ENCODE measurements at regions not wholly inside any gene's neighbourhood (a gene's known extent, or its start where the extent isn't known, plus 50 kb on each side); places are given as distances from the start of the nearest gene placed in this dataset.

GRCh38 chr5:174877987-174878386 is 153.6 kb downstream of the MSX2 start:
- no peak for TF ChIP-seq FOXJ3 (CRISPR knock-in tag; IDR thresholded peaks at IDR 0.05)
- no peak for TF ChIP-seq RFX5 (IDR thresholded peaks at IDR 0.05; ENCODE audit: low read length)
- TF ChIP-seq RXRA (IDR thresholded peaks at IDR 0.05; ENCODE audit: borderline replicate concordance, low read depth) = no peak
- no peak for TF ChIP-seq YY1 (IDR thresholded peaks at IDR 0.05; ENCODE audit: low read depth)
- TF ChIP-seq NFIC (IDR thresholded peaks at IDR 0.05; ENCODE audit: borderline replicate concordance) = no peak
- TF ChIP-seq, protein P1, sequence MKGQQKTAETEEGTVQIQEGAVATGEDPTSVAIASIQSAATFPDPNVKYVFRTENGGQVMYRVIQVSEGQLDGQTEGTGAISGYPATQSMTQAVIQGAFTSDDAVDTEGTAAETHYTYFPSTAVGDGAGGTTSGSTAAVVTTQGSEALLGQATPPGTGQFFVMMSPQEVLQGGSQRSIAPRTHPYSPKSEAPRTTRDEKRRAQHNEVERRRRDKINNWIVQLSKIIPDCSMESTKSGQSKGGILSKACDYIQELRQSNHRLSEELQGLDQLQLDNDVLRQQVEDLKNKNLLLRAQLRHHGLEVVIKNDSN (IDR thresholded peaks at IDR 0.05; ENCODE audit: borderline replicate concordance, low read depth) = no peak
- Histone ChIP-seq H3K27me3 (ENCODE audit: insufficient read depth) (no peaks in the 10 kb centered on the region), H3K27ac (ENCODE audit: low read depth in 2 of 2, low read length in 1 of 2) (no peak overlapping the region), H3K9ac (no peak overlapping the region), H3K4me2 (no peak overlapping the region), H3K9me2 (no peaks in the 10 kb centered on the region), H3K9me3 (0 out of 2 replicates have a peak, but pooled peaks cover 3% of the 10 kb centered on the region), H3F3A (replicated peaks; ENCODE audit: insufficient read depth) (no peaks in the 10 kb centered on the region), H3K36me3 (replicated peaks in 1 of 2; ENCODE audit: control insufficient read depth in 1 of 2, insufficient read depth in 2 of 2, low read length in 1 of 2) (no peaks in the 10 kb centered on the region), H3K4me3 (ENCODE audit: low read depth in 2 of 2, low read length in 1 of 2) (no peak overlapping the region), H4K20me1 (ENCODE audit: insufficient read depth) (no peaks in the 10 kb centered on the region), H2AFZ (ENCODE audit: low read depth) (no peak overlapping the region), H3K4me1 (ENCODE audit: control insufficient read depth in 1 of 2, insufficient read depth in 2 of 2, low read depth in 1 of 2, low read length in 1 of 2) (no peaks in the 10 kb centered on the region), H3K79me2 (ENCODE audit: insufficient read depth) (no peaks in the 10 kb centered on the region)
- 45% methylated on average over 1 of the region's 1 CpG for WGBS (ENCODE audit: low lambda C conversion rate)
- DNase-seq = no peak
- CTCF ChIA-PET = interaction anchor here (0.9 kb wide), 1 partner anchor 17 kb away, joined by 3 read pairs; no protein-coding TSS in a partner anchor
- POLR2A ChIA-PET = no interaction called here

DNA sequence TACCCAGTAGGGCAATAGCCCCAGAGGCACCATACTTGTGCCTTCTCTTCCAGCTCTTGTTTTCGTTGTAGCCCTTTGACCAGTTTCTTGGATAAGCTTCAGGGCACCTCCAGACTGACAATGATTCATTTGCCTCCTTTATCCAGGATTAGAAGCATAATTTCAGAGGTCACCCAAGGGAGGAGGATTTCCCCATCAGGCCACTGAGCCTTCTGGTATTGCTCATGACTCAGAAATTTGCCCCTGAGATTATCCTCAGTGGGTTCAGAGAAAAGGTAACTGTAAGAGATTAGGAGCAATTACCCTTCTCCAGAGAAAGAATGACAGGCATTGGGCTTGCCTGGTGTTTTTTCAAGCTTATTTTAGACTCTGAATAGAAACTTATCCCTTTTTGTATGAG is 147.9 kb downstream of the MSX2 start:
- 0% methylated on average over 1 of the region's 1 CpG for WGBS (ENCODE audit: low lambda C conversion rate)
- H3K9me3 ChIP-seq = no peaks in the 10 kb centered on the region
- no peak overlapping the region for H2AFZ ChIP-seq (ENCODE audit: low read depth)
- H3K27ac ChIP-seq (ENCODE audit: low read depth in 2 of 2, low read length in 1 of 2) = no peak overlapping the region
- H3K79me2 ChIP-seq (ENCODE audit: insufficient read depth) = no peaks in the 10 kb centered on the region
- H3K4me1 ChIP-seq (ENCODE audit: control insufficient read depth in 1 of 2, insufficient read depth in 2 of 2, low read depth in 1 of 2, low read length in 1 of 2) = no peaks in the 10 kb centered on the region
- H3K4me2 ChIP-seq = no peak overlapping the region
- H3K27me3 ChIP-seq (ENCODE audit: insufficient read depth) = no peaks in the 10 kb centered on the region
- TF ChIP-seq MEF2A (IDR thresholded peaks at IDR 0.05; ENCODE audit: borderline replicate concordance, low read depth) = no peak
- TF ChIP-seq ZBTB33 (IDR thresholded peaks at IDR 0.05; ENCODE audit: borderline replicate concordance, low read depth) = no peak
- TF ChIP-seq, protein P2, sequence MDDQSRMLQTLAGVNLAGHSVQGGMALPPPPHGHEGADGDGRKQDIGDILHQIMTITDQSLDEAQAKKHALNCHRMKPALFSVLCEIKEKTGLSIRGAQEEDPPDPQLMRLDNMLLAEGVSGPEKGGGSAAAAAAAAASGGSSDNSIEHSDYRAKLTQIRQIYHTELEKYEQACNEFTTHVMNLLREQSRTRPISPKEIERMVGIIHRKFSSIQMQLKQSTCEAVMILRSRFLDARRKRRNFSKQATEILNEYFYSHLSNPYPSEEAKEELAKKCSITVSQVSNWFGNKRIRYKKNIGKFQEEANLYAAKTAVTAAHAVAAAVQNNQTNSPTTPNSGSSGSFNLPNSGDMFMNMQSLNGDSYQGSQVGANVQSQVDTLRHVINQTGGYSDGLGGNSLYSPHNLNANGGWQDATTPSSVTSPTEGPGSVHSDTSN (IDR thresholded peaks at IDR 0.05) = no peak
- TF ChIP-seq POLR2AphosphoS5 (IDR thresholded peaks at IDR 0.05; ENCODE audit: low read depth, low read length) = no peak
- no peak for TF ChIP-seq SMC3 (IDR thresholded peaks at IDR 0.05; ENCODE audit: low read depth, low read length)
- no peak for TF ChIP-seq EP300 (IDR thresholded peaks at IDR 0.05; ENCODE audit: borderline replicate concordance in 1 of 2, low read depth in 1 of 2, low read length in 1 of 2)
- no peak for TF ChIP-seq FOXJ3 (CRISPR knock-in tag; IDR thresholded peaks at IDR 0.05)
- TF ChIP-seq NRF1 (IDR thresholded peaks at IDR 0.05; ENCODE audit: low read depth, low read length) = no peak
- TF ChIP-seq RFX5 (IDR thresholded peaks at IDR 0.05; ENCODE audit: low read length) = no peak
- TF ChIP-seq, protein P1 (IDR thresholded peaks at IDR 0.05; ENCODE audit: borderline replicate concordance, low read depth) = no peak
- no peak for TF ChIP-seq JUND (IDR thresholded peaks at IDR 0.05)
- no peak for TF ChIP-seq SIN3A (IDR thresholded peaks at IDR 0.05; ENCODE audit: borderline replicate concordance, low read depth, low read length)
- TF ChIP-seq NFIC (IDR thresholded peaks at IDR 0.05; ENCODE audit: borderline replicate concordance) = no peak
- no peak for TF ChIP-seq GABPA (IDR thresholded peaks at IDR 0.05; ENCODE audit: low read depth)
- no peak for TF ChIP-seq IRF3 (IDR thresholded peaks at IDR 0.05; ENCODE audit: low read depth, low read length)
- TF ChIP-seq ELF1 (IDR thresholded peaks at IDR 0.05) = no peak
- no peak for TF ChIP-seq CHD2 (IDR thresholded peaks at IDR 0.05; ENCODE audit: low read length, partially characterized antibody)
- no peak for TF ChIP-seq RXRA (IDR thresholded peaks at IDR 0.05; ENCODE audit: borderline replicate concordance, low read depth)
- TF ChIP-seq, protein P3, sequence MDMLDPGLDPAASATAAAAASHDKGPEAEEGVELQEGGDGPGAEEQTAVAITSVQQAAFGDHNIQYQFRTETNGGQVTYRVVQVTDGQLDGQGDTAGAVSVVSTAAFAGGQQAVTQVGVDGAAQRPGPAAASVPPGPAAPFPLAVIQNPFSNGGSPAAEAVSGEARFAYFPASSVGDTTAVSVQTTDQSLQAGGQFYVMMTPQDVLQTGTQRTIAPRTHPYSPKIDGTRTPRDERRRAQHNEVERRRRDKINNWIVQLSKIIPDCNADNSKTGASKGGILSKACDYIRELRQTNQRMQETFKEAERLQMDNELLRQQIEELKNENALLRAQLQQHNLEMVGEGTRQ (IDR thresholded peaks at IDR 0.05; ENCODE audit: borderline replicate concordance, low read depth, low read length) = no peak
- TF ChIP-seq MXI1 (IDR thresholded peaks at IDR 0.05; ENCODE audit: low read depth, low read length) = no peak
- CTCF ChIA-PET = no interaction called here
- H3K9me2 ChIP-seq = no peaks in the 10 kb centered on the region
- no peak overlapping the region for H3K9ac ChIP-seq
- POLR2A ChIA-PET = no interaction called here
- H4K20me1 ChIP-seq (ENCODE audit: insufficient read depth) = no peaks in the 10 kb centered on the region
- no peaks in the 10 kb centered on the region for H3K36me3 ChIP-seq (replicated peaks in 1 of 2; ENCODE audit: control insufficient read depth in 1 of 2, insufficient read depth in 2 of 2, low read length in 1 of 2)
- no peak overlapping the region for H3K4me3 ChIP-seq (ENCODE audit: low read depth in 2 of 2, low read length in 1 of 2)
- no peaks in the 10 kb centered on the region for H3F3A ChIP-seq (replicated peaks; ENCODE audit: insufficient read depth)
- no peak for DNase-seq

Measured in SK-N-SH (cell line).